ENCODE measurements at regions not wholly inside any gene's neighbourhood (a gene's known extent, or its start where the extent isn't known, plus 50 kb on each side); places are given as distances from the start of the nearest gene placed in this dataset.

DNA sequence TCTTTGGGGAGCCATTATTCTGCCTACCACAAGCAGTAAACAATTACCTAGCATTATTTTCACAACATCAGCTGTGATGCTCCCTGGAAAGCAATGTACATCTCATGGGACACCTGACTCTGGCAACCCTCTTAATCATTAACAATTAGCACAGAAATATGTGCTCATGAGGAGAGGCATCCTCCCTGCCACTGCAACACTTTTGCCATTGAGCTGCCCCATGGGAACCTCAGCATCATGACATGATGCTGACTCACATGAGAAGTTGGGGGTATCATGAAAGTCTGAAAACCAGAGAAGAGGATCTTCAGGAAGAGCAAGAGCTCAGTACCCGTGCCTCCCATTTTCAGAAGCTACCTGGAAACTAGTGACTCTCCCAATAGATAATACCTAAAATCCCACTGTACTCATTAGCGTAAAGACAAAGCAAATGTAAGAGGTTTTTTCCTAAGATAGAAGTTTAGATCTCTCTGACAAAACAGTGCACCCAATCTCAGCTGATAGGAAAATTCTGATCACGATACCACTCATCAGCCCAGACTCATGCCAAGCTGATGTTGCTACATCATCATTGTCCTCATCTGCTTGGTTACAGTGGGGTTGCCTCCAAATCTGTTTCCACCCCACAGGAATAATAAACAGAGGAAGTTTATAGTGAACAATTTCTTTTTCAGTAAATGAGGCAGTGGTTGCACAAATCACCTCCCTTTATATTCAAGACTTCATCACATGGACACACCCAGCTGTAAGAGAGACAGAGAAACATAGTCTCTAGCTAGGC lies 244.5 kb downstream of the NR2F1-AS1 start:
- H3K9me3 Mint-ChIP-seq, result no peaks in the 10 kb centered on the region
- H3K27ac Mint-ChIP-seq, result no peak overlapping the region
- ATAC-seq (replicated peaks in 1 of 2) (no peak), DNase-seq (no peak)
- no peaks in the 10 kb centered on the region for H3K36me3 Mint-ChIP-seq (ENCODE audit: insufficient read depth in 2 of 2)
- H3K27me3 Mint-ChIP-seq (ENCODE audit: low read depth), result no peaks in the 10 kb centered on the region
- H3K4me3 Mint-ChIP-seq, result no peak overlapping the region
- no peaks in the 10 kb centered on the region for H3K4me1 Mint-ChIP-seq (ENCODE audit: low read depth)

DNA sequence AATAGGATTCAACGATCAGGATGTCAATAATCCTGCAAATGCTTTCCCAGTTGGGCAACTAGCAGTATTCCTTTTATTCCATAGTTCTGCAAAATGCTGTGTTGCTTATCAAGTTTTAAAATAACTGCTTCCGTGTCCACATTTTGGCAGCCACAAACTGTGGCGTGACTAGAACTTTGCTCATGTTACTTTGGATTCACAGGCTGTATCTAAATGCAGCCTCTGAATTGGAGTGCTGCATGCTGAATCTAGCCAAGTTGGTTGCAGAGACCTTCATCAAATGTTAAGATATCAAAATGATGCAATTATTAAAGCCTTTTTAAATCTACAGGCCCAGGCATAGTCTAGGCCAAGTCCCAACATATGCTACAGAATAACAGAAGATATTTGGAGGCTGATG lies 249.2 kb downstream of the NR2F1-AS1 start:
- DNase-seq, result no peak
- ATAC-seq (replicated peaks in 1 of 2), result no peak
- Mint-ChIP-seq H3K27ac (no peak overlapping the region), H3K9me3 (peaks cover 0 to 4% of the 10 kb centered on the region in 2 donors), H3K36me3 (ENCODE audit: insufficient read depth in 2 of 2) (no peaks in the 10 kb centered on the region), H3K27me3 (ENCODE audit: low read depth) (no peaks in the 10 kb centered on the region), H3K4me3 (no peak overlapping the region), H3K4me1 (ENCODE audit: low read depth) (no peaks in the 10 kb centered on the region)

DNA sequence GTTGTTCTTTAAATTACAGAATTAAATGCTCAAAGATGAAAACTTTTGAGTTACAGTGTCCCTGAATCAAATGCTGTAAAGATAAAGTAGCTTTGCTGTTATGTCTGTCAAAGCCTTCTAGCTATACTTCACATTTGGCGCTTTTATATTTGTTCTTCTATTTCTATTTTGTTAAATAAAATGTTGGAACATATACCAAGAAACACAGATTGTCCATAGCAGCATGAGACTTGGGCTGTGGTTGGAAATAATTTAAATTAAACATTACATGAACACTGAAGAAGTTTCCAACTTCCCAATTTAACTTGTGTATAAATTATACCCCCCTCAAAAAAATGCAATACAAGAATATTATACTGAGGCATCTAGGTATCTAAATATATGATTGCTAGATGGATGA lies 249.8 kb downstream of the NR2F1-AS1 start:
- Mint-ChIP-seq H3K27me3 (ENCODE audit: low read depth) (no peaks in the 10 kb centered on the region), H3K9me3 (peaks cover 0 to 4% of the 10 kb centered on the region in 2 donors), H3K4me3 (no peak overlapping the region), H3K4me1 (ENCODE audit: low read depth) (no peaks in the 10 kb centered on the region), H3K36me3 (ENCODE audit: insufficient read depth in 2 of 2) (no peaks in the 10 kb centered on the region), H3K27ac (no peak overlapping the region)
- DNase-seq (no peak), ATAC-seq (replicated peaks in 1 of 2) (no peak)

DNA sequence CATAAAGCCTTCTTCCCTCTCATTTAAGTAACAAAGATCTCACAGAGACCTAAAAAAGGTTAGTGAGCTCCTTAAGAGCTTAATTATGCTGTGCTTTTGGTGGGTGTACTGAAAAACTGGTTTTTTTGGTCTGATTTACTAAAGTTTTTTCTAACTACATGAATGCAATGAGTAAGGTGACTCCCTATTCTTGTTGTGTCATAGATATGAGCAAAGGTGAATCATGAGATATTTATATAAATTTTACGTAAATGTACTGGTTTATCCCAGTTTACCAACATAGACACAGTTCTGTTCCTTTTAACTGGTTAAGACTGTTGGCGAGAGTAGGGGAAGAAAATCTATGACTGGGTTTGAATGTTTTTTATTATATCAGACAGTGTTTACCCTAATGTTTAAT lies 250.5 kb downstream of the NR2F1-AS1 start:
- no peak for ATAC-seq (replicated peaks in 1 of 2)
- no peak for DNase-seq
- Mint-ChIP-seq H3K9me3 (peaks cover 0 to 4% of the 10 kb centered on the region in 2 donors), H3K27me3 (ENCODE audit: low read depth) (no peaks in the 10 kb centered on the region), H3K4me1 (ENCODE audit: low read depth) (no peaks in the 10 kb centered on the region), H3K4me3 (no peak overlapping the region), H3K27ac (no peak overlapping the region), H3K36me3 (ENCODE audit: insufficient read depth in 2 of 2) (no peaks in the 10 kb centered on the region)

DNA sequence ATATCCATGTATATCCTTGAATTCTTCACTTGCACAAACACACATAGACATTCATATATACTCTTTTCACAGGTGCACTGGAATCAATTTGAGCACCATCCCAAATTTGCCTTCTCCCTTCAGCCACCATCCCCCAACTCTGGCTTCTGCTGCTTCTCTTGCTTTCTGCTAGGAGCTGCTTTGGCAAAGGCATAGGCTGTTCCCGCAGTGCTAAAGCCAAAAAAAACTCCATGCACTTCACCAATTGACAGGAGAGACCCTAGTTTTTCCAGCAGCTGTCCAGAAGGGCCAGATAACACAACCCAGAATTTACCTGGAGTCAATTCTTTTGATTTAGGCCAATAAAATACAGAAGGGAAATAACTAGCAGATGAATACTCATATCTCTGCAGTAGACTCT lies 251.3 kb downstream of the NR2F1-AS1 start:
- H3K4me1 Mint-ChIP-seq (ENCODE audit: low read depth), result no peaks in the 10 kb centered on the region
- H3K4me3 Mint-ChIP-seq, result no peak overlapping the region

DNA sequence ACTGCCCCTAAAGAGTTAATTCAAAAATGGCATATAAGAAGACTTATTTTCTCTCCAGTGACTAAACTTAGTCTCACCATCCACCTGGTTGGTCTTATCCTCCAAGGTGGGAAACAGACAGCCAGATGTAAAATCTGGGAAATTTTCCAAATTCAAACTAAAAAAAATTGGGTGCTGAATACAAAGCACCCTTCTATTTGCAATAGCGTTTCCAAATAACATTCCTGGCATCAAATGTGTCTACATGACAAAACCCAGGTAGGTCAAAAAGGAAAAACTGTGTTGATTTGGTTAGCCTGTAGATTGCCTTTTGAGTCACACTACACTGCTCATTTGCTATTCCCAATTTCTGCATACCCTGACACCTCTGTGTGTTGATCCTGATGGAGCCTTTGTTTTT lies 252.2 kb downstream of the NR2F1-AS1 start:
- Mint-ChIP-seq H3K36me3 (ENCODE audit: insufficient read depth in 2 of 2) (no peaks in the 10 kb centered on the region), H3K27ac (no peak overlapping the region), H3K4me3 (no peak overlapping the region), H3K9me3 (peaks cover 0 to 4% of the 10 kb centered on the region in 2 donors), H3K27me3 (ENCODE audit: low read depth) (no peaks in the 10 kb centered on the region), H3K4me1 (ENCODE audit: low read depth) (no peaks in the 10 kb centered on the region)
- no peak for DNase-seq
- ATAC-seq (replicated peaks in 1 of 2), result no peak

More for the DNA sequence above, 251.3 kb downstream of the NR2F1-AS1 start:
- Mint-ChIP-seq H3K36me3 (ENCODE audit: insufficient read depth in 2 of 2) (no peaks in the 10 kb centered on the region), H3K9me3 (peaks cover 0 to 4% of the 10 kb centered on the region in 2 donors), H3K27ac (no peak overlapping the region), H3K27me3 (ENCODE audit: low read depth) (no peaks in the 10 kb centered on the region)
- ATAC-seq (replicated peaks in 1 of 2) (no peak), DNase-seq (no peak)

DNA sequence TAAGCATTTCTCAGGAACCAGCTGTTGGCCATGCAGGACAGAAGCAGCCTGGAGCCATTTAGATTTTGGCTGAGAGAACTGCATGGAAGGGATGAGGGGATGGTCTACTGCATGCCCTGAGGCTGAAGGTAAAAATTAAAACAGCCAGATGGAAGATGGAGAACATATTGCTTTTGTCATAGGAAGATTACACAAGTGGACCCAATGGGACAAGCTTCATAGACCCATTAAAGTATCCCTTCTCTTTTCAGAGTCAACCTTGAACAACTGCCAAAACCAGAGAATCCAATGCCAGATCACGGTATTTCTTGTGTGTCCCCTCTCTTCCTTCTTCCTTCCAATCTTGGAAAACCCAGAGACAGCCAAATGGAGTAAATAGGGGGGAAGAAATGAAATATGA lies 253.4 kb downstream of the NR2F1-AS1 start:
- ATAC-seq (replicated peaks in 1 of 2) (no peak), DNase-seq (no peak)
- peaks cover 0 to 4% of the 10 kb centered on the region in 2 donors for H3K9me3 Mint-ChIP-seq
- no peaks in the 10 kb centered on the region for H3K4me1 Mint-ChIP-seq (ENCODE audit: low read depth)
- no peak overlapping the region for H3K4me3 Mint-ChIP-seq
- H3K27ac Mint-ChIP-seq, result no peak overlapping the region
- no peaks in the 10 kb centered on the region for H3K27me3 Mint-ChIP-seq (ENCODE audit: low read depth)
- no peaks in the 10 kb centered on the region for H3K36me3 Mint-ChIP-seq (ENCODE audit: insufficient read depth in 2 of 2)

DNA sequence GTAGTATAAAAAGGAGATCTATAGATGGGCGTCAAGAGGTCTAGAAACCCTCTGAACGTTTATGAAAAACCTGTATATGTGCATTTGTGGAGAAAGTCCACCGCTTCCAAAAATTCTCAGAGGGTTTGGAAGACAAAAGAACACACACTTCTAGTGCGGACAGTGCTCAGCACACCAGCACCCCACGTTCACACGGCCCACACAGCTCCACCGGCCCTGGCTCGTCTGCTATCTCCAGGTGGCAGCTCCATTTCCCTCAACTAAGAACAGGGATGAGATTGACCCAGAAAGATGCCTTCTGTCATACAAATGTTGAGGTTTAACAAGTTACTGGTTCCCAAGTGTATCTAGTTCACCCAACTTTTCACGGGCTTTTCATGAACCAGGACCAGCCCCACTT lies 255.1 kb downstream of the NR2F1-AS1 start:
- Mint-ChIP-seq H3K9me3 (peaks cover 0 to 4% of the 10 kb centered on the region in 2 donors), H3K27me3 (ENCODE audit: low read depth) (no peaks in the 10 kb centered on the region), H3K36me3 (ENCODE audit: insufficient read depth in 2 of 2) (no peaks in the 10 kb centered on the region), H3K4me1 (ENCODE audit: low read depth) (no peaks in the 10 kb centered on the region), H3K27ac (no peak overlapping the region), H3K4me3 (no peak overlapping the region)
- ATAC-seq (replicated peaks in 1 of 2) (no peak), DNase-seq (no peak)

DNA sequence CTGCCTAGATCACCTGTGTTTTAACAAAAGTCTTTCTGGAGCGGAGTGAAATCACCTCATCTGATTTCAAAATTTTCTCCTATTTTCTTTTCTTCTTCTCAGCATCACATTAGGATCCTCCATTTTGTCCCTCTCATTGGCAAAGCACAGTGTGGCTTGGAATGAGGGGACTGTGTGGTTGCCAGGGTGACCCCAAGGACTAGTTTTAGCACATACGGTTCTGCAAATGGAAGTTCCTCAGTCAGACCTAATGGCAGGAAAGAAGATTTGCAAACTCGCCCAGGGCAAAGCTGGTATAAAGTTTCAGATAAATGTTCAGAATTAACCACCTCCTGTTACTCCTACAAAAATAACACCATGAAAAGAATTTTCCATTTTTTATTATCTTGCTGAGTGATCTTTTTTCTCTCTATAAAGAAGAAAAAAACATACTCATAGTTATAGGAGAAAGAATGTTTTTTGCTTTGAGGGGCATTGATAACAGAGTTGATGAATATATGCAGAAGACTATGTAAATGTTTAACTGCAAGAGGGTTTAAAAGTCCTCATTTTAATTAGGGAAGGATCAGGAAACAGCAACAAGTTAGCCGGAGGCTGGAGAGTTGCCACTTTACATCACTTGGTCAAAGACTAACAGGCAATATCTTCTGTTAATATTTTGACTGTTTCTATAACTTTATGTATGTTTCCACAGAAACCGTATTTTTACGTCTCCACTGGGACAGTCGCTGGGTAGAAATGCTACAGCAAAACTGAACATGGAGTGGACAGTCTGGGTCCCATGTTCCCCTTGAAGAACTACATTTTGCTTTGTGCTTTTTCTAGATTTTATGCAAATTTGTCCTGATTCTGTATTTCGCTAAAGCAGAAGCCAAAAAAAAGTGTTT lies 257.8 kb downstream of the NR2F1-AS1 start:
- DNase-seq (no peak), ATAC-seq (replicated peaks in 1 of 2) (no peak)
- Mint-ChIP-seq H3K4me3 (no peak overlapping the region), H3K4me1 (ENCODE audit: low read depth) (no peaks in the 10 kb centered on the region), H3K27ac (no peak overlapping the region), H3K27me3 (ENCODE audit: low read depth) (no peaks in the 10 kb centered on the region), H3K36me3 (ENCODE audit: insufficient read depth in 2 of 2) (no peaks in the 10 kb centered on the region), H3K9me3 (peaks cover 0 to 3% of the 10 kb centered on the region in 2 donors)

DNA sequence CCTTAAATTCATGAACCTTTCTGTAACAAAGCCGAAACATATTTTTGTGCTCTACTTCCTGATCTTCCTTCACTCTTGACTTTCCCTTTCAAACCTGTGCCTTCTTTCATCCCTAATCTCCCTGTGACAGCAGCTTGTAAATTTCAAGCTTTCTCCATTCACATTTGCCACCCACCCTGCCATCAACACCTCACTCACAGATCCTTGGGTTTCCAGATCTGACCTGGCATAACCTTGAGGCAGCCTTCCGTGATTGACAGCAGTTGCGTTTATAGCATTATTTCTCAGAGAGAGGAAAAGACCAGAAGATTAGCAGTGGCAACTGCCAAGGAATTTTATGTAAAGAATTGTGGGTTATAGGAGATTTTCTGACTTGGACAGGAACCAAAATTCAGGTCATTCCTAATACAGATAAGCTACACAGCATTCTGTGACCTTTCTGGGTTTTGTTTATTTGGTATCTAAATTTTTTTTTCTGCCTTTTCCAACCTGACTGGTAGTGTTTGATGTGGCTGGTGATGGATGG lies 260.0 kb downstream of the NR2F1-AS1 start:
- H3K9me3 Mint-ChIP-seq, result peaks cover 0 to 5% of the 10 kb centered on the region in 2 donors
- H3K36me3 Mint-ChIP-seq (ENCODE audit: insufficient read depth in 2 of 2), result no peaks in the 10 kb centered on the region
- ATAC-seq (replicated peaks in 1 of 2) (no peak), DNase-seq (no peak)
- no peaks in the 10 kb centered on the region for H3K4me1 Mint-ChIP-seq (ENCODE audit: low read depth)
- H3K27ac Mint-ChIP-seq, result no peak overlapping the region
- no peak overlapping the region for H3K4me3 Mint-ChIP-seq
- no peaks in the 10 kb centered on the region for H3K27me3 Mint-ChIP-seq (ENCODE audit: low read depth)

DNA sequence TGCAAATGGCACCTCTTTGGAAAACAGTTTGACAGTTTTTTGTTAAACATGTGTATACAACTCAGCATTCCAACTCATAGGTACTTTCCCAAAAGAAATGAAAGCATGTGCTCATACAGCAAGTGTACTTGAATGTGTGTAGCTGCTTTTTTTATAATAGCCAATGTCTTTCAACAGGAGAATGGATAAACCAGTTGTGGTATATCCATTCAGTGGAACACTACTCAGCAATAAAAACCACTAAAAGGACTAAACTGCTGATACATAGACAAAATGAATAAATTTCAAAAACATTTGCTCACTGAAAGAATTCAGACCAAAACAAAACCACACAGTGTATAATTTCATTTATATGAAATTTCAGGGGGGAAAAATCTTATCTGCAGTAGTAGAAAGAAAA lies 267.3 kb downstream of the NR2F1-AS1 start:
- Mint-ChIP-seq H3K36me3 (ENCODE audit: insufficient read depth in 2 of 2) (no peaks in the 10 kb centered on the region), H3K4me3 (no peak overlapping the region), H3K27ac (no peak overlapping the region), H3K27me3 (ENCODE audit: low read depth) (no peaks in the 10 kb centered on the region), H3K4me1 (ENCODE audit: low read depth) (no peaks in the 10 kb centered on the region), H3K9me3 (peaks cover 0 to 14% of the 10 kb centered on the region in 2 donors)
- ATAC-seq (replicated peaks in 1 of 2) (no peak), DNase-seq (no peak)

DNA sequence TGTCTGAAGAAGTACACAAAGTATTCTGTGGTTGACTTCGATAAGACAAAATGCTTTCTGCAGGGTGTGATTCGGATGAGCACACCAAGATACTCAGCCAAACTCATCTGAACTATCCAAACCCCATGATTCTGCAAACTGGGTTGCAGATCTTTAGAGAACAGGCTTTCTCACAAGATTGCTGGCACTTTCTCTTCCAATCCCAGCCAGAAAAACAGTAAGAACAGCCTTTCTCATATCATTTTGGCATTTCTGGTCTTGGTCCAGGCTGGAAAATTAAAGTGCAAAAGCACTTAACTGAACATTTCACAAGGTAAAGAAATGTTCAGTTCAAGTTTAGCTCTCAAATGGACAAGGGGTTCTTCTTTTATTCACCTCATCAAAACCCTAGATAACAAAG lies 269.1 kb downstream of the NR2F1-AS1 start:
- H3K27me3 Mint-ChIP-seq (ENCODE audit: low read depth), result no peaks in the 10 kb centered on the region
- H3K9me3 Mint-ChIP-seq, result peaks cover 0 to 9% of the 10 kb centered on the region in 2 donors
- no peak for DNase-seq
- no peaks in the 10 kb centered on the region for H3K4me1 Mint-ChIP-seq (ENCODE audit: low read depth)
- no peaks in the 10 kb centered on the region for H3K36me3 Mint-ChIP-seq (ENCODE audit: insufficient read depth in 2 of 2)
- no peak for ATAC-seq (replicated peaks in 1 of 2)
- H3K4me3 Mint-ChIP-seq, result no peak overlapping the region
- no peak overlapping the region for H3K27ac Mint-ChIP-seq

DNA sequence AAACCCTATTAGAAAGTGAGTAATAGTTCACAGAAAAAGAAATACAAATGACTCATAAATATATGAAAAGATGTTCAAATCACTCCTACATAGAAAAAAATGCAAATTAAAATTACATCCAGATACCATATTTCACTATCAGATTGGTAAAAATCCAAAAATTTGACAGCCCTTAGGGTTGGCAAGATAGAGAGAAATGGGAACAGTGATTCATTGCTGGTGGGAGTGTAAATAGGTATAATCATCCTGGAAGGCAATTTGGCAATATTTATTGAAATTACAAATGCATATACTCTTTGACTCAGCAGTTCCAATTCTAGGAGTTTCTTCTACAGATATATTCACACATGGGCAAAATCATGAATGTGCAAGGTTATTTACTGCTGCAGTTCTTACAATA lies 273.5 kb downstream of the NR2F1-AS1 start:
- H3K9me3 Mint-ChIP-seq, result peaks cover 2 to 4% of the 10 kb centered on the region in 2 donors
- ATAC-seq (replicated peaks in 1 of 2) (no peak), DNase-seq (no peak)
- no peak overlapping the region for H3K27ac Mint-ChIP-seq
- no peaks in the 10 kb centered on the region for H3K4me1 Mint-ChIP-seq (ENCODE audit: low read depth)
- no peaks in the 10 kb centered on the region for H3K27me3 Mint-ChIP-seq (ENCODE audit: low read depth)
- no peak overlapping the region for H3K4me3 Mint-ChIP-seq
- no peaks in the 10 kb centered on the region for H3K36me3 Mint-ChIP-seq (ENCODE audit: insufficient read depth in 2 of 2)
